Panc1 (cell line): ENCODE measurements at regions not wholly inside any gene's neighbourhood (a gene's known extent, or its start where the extent isn't known, plus 50 kb on each side); places are given as distances from the start of the nearest gene placed in this dataset.

Experiments
- ATAC-seq: fragments of 200-7000 bp; cut with Tn5 transposase; 2 replicates; pipeline ENCODE4 v1.9.1; 2020; ENCODE audit warnings: mild to moderate bottlenecking, moderate library complexity
- BruUV-seq: library from RNA; stranded (reverse); fragments of 400-500 nt; replicated peaks from 2 replicates; lab custom pipeline; 2021; lab: Mats Ljungman, UMichigan
- CTCF ChIA-PET: fragments of 300-600 bp; sonication (Branson Sonifier 250); formaldehyde crosslinking; loops from one replicate; lab custom pipeline; 2022; ENCODE audit warnings: antibody characterized with exemption; lab: Charles Lee
- POLR2A ChIA-PET: fragments of 300-600 bp; sonication (Branson Sonifier 250); formaldehyde crosslinking; loops from one replicate; lab custom pipeline; 2022; ENCODE audit warnings: antibody characterized with exemption; lab: Charles Lee
- DNase-seq: peaks from one replicate; pipeline ENCODE4 v3.0.0-alpha.2; 2010; ENCODE audit warnings: low read depth, low spot score
- H3K27ac ChIP-seq: 2 replicates; pipeline ENCODE4 v1.5.1; 2011; ENCODE audit warnings: mild to moderate bottlenecking, low read length, inconsistent platforms
- H3K27me3 ChIP-seq: fragments of 200-500 bp; sonication (Bioruptor generic); 2 replicates; pipeline ENCODE4 v1.6.0; 2014; ENCODE audit warnings: low read length, inconsistent platforms; ENCODE audit not compliant: control insufficient read depth, insufficient read depth
- H3K36me3 ChIP-seq: fragments of 200-500 bp; sonication (Bioruptor generic); 2 replicates; pipeline ENCODE4 v1.5.1; 2014; ENCODE audit warnings: inconsistent platforms, mild to moderate bottlenecking, low read length, moderate library complexity; ENCODE audit not compliant: control insufficient read depth, insufficient read depth
- H3K4me1 ChIP-seq: 2 replicates; pipeline ENCODE4 v1.5.1; 2011; ENCODE audit warnings: inconsistent platforms, mild to moderate bottlenecking, low read length, moderate library complexity; ENCODE audit not compliant: control insufficient read depth, insufficient read depth
- H3K4me3 ChIP-seq, 2 experiments: 2 replicates each; pipeline ENCODE4 v1.5.1; 2011 to 2012; ENCODE audit warnings: low read depth in 2 of 2, low read length in 2 of 2, mild to moderate bottlenecking in 2 of 2, inconsistent platforms in 1 of 2, moderate library complexity in 1 of 2
- H3K9me3 ChIP-seq: fragments of 200-500 bp; sonication (Bioruptor generic); 2 replicates; pipeline ENCODE4 v1.5.1; 2014; ENCODE audit warnings: low read depth, mild to moderate bottlenecking, inconsistent platforms, low read length, moderate library complexity; ENCODE audit not compliant: control insufficient read depth, insufficient read depth
- POLR2AphosphoS5 ChIP-seq: IDR thresholded peaks from 2 replicates; pipeline ENCODE4 v1.6.1; 2012; ENCODE audit warnings: mild to moderate bottlenecking, low read depth, low read length, moderate library complexity
- SIN3A ChIP-seq: IDR thresholded peaks from 2 replicates; pipeline ENCODE4 v1.6.1; 2012; ENCODE audit warnings: low read depth, mild to moderate bottlenecking, low read length, moderate library complexity, borderline replicate concordance; ENCODE audit not compliant: insufficient read depth
- TCF7L2 ChIP-seq: IDR thresholded peaks from 2 replicates; pipeline ENCODE4 v1.6.1; 2011; ENCODE audit warnings: mild to moderate bottlenecking, low read depth, low read length, inconsistent platforms
- in situ Hi-C: cut with HindIII; loops from 2 replicates; pipeline ENCODE4 v1.10.0; 2016; ENCODE audit warnings: low sequenced_read_pairs, low pct_unique_long_range_greater_than_20kb
- intact Hi-C: fragments of 100-400 bp; cut with micrococcal nuclease; formaldehyde crosslinking; loops from one replicate; pipeline ENCODE4 v1.10.0; 2022; ENCODE audit not compliant: unreplicated experiment
- TF ChIP-seq, protein P1 (sequence below): fragments of 450-650 bp; IDR thresholded peaks from 2 replicates; pipeline ENCODE4 v1.5.1; 2017; ENCODE audit warnings: mild to moderate bottlenecking
- TF ChIP-seq, protein P2 (sequence below), 2 experiments: IDR thresholded peaks; 2 replicates each; pipeline ENCODE4 v1.6.1; 2011 to 2012; ENCODE audit warnings: low read depth in 2 of 2, control low read depth in 1 of 2, low read length in 1 of 2, mild to moderate bottlenecking in 1 of 2, moderate library complexity in 1 of 2; ENCODE audit not compliant: insufficient read depth in 1 of 2

DNA sequence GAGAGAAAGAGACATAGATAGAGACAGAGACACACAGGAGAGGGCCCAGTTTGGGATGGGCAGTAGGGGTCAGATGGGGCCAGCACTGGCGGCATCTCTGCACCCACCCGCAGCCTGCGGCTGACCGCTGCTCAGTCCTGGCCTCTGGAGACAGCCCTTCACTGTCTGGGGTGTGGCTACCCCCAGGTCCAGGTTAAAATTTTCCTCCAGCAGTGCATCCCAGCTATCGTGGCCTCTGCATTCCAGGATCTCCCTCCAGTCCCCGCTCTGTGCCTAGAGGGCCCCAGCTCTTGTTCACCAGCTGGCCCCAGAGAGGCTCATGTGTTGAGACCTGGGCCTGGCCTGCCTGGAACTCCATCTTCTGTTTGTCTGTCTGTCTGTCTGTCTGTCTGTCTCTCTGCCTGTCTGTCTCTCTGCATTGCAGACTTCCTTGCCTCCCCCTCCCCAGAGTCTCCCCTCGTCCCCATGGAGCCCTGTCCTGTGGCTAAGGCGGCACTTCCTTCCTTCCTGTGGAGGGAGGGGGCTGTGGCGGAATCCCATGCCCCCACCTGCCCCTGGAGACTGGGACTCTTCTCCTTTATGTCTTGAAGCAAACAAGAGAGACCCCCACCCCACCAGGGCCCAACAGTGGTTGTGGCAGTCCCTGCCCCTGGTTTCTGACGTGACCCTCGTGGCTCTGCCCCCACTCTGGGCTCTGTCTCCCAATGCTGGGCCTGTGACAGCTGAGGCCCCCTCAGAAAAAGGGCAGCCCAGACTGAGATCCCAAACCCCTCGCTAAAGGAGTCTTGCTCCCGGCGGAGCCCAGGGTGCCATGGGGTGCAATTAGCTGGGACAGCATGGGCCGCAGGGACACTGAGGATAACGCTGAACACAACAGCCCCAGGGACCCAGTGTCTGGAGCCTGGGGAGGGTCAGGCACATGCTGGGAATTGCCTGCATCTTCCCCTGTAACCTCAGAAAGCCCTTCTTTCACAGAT lies 241.8 kb downstream of the NPHP4 start:
- Histone ChIP-seq H3K27me3 (peaks cover 2% of the 10 kb centered on the region; the same call in 1 of the 2 replicates), H3K9me3 (no peaks in the 10 kb centered on the region), H3K27ac (no peak overlapping the region), H3K4me3 (no peak overlapping the region), H3K4me1 (peaks cover 2% of the 10 kb centered on the region; the same call in 1 of the 2 replicates), H3K36me3 (no peaks in the 10 kb centered on the region)
- TF ChIP-seq POLR2AphosphoS5, result no peak
- TF ChIP-seq, protein P1, sequence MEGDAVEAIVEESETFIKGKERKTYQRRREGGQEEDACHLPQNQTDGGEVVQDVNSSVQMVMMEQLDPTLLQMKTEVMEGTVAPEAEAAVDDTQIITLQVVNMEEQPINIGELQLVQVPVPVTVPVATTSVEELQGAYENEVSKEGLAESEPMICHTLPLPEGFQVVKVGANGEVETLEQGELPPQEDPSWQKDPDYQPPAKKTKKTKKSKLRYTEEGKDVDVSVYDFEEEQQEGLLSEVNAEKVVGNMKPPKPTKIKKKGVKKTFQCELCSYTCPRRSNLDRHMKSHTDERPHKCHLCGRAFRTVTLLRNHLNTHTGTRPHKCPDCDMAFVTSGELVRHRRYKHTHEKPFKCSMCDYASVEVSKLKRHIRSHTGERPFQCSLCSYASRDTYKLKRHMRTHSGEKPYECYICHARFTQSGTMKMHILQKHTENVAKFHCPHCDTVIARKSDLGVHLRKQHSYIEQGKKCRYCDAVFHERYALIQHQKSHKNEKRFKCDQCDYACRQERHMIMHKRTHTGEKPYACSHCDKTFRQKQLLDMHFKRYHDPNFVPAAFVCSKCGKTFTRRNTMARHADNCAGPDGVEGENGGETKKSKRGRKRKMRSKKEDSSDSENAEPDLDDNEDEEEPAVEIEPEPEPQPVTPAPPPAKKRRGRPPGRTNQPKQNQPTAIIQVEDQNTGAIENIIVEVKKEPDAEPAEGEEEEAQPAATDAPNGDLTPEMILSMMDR, result no peak
- intact Hi-C loops, result no loop called here
- POLR2A ChIA-PET, result no interaction called here
- ATAC-seq, result no peak
- in situ Hi-C loops, result no loop called here
- CTCF ChIA-PET, result no interaction called here
- no peak for DNase-seq
- BruUV-seq, result no TSS peak

- Histone ChIP-seq H3K36me3 (no peaks in the 10 kb centered on the region), H3K27me3 (peaks cover 3% of the 10 kb centered on the region; the same call in 1 of the 2 replicates), H3K4me3 (no peak overlapping the region), H3K9me3 (no peaks in the 10 kb centered on the region), H3K27ac (no peak overlapping the region), H3K4me1 (peaks cover 2% of the 10 kb centered on the region; the same call in 1 of the 2 replicates)
- no TSS peak for BruUV-seq
- in situ Hi-C loops, result no loop called here
- TF ChIP-seq TCF7L2 (no peak), POLR2AphosphoS5 (no peak), SIN3A (no peak)
- TF ChIP-seq, protein P1, result no peak
- TF ChIP-seq, protein P2, sequence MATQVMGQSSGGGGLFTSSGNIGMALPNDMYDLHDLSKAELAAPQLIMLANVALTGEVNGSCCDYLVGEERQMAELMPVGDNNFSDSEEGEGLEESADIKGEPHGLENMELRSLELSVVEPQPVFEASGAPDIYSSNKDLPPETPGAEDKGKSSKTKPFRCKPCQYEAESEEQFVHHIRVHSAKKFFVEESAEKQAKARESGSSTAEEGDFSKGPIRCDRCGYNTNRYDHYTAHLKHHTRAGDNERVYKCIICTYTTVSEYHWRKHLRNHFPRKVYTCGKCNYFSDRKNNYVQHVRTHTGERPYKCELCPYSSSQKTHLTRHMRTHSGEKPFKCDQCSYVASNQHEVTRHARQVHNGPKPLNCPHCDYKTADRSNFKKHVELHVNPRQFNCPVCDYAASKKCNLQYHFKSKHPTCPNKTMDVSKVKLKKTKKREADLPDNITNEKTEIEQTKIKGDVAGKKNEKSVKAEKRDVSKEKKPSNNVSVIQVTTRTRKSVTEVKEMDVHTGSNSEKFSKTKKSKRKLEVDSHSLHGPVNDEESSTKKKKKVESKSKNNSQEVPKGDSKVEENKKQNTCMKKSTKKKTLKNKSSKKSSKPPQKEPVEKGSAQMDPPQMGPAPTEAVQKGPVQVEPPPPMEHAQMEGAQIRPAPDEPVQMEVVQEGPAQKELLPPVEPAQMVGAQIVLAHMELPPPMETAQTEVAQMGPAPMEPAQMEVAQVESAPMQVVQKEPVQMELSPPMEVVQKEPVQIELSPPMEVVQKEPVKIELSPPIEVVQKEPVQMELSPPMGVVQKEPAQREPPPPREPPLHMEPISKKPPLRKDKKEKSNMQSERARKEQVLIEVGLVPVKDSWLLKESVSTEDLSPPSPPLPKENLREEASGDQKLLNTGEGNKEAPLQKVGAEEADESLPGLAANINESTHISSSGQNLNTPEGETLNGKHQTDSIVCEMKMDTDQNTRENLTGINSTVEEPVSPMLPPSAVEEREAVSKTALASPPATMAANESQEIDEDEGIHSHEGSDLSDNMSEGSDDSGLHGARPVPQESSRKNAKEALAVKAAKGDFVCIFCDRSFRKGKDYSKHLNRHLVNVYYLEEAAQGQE (IDR thresholded peaks at IDR 0.05; ENCODE audit: insufficient read depth in 1 of 2, low read depth in 2 of 2, low read length in 1 of 2), result no peak
- ATAC-seq, result no peak
- no peak for DNase-seq
- intact Hi-C loops, result no loop called here
- CTCF ChIA-PET, result no interaction called here
- POLR2A ChIA-PET, result no interaction called here
These were observed 243.7 kb downstream of the NPHP4 start for GRCh38 chr1:5748286-5749225.
